Osteoblast (primary cell): ENCODE measurements at regions not wholly inside any gene's neighbourhood (a gene's known extent, or its start where the extent isn't known, plus 50 kb on each side); places are given as distances from the start of the nearest gene placed in this dataset.

Experiments used
- DNase-seq: peaks from one replicate; pipeline ENCODE4 v3.0.0; 2011; ENCODE audit warnings: low spot score, mixed read lengths; ENCODE audit not compliant: insufficient read length; ENCODE audit errors: missing footprints
- H2AFZ ChIP-seq: 2 replicates; pipeline ENCODE4 v1.6.0; 2011; ENCODE audit warnings: mild to moderate bottlenecking, low read length
- H3K27ac ChIP-seq: 2 replicates; pipeline ENCODE4 v1.5.1; 2011; ENCODE audit warnings: mild to moderate bottlenecking, low read depth, low read length, moderate library complexity
- H3K27me3 ChIP-seq: 2 replicates; pipeline ENCODE4 v1.6.0; 2012; ENCODE audit warnings: mild to moderate bottlenecking, control low read depth, inconsistent platforms, low read length, moderate library complexity; ENCODE audit not compliant: insufficient read depth
- H3K36me3 ChIP-seq: 2 replicates; pipeline ENCODE4 v1.5.1; 2011; ENCODE audit warnings: mild to moderate bottlenecking, low read length, control low read depth, moderate library complexity; ENCODE audit not compliant: insufficient read depth
- H3K4me1 ChIP-seq: 2 replicates; pipeline ENCODE4 v1.5.1; 2011; ENCODE audit warnings: mild to moderate bottlenecking, low read length, control low read depth, moderate library complexity; ENCODE audit not compliant: insufficient read depth
- H3K4me2 ChIP-seq: 2 replicates; pipeline ENCODE4 v1.6.0; 2011; ENCODE audit warnings: mild to moderate bottlenecking, low read length; ENCODE audit not compliant: insufficient read depth
- H3K4me3 ChIP-seq: fragments of 200-600 bp; sonication (generic); 3 replicates; pipeline ENCODE4 v1.5.1; 2012; ENCODE audit warnings: mild to moderate bottlenecking, low read length, inconsistent platforms; ENCODE audit not compliant: insufficient read depth
- H3K79me2 ChIP-seq: 2 replicates; pipeline ENCODE4 v1.6.0; 2012; ENCODE audit warnings: mild to moderate bottlenecking, low read length, control low read depth, inconsistent platforms; ENCODE audit not compliant: insufficient read depth
- H3K9me3 ChIP-seq: 2 replicates; pipeline ENCODE4 v1.5.1; 2011; ENCODE audit warnings: low read depth, low read length, control low read depth
- H4K20me1 ChIP-seq: 2 replicates; pipeline ENCODE4 v1.6.0; 2012; ENCODE audit warnings: mild to moderate bottlenecking, low read length, control low read depth; ENCODE audit not compliant: insufficient read depth
- CTCF ChIP-seq: IDR thresholded peaks from 2 replicates; pipeline ENCODE4 v1.5.1; 2011; ENCODE audit warnings: mild to moderate bottlenecking, low read depth, low read length, moderate library complexity; ENCODE audit errors: extremely low read depth

- H3K4me1 ChIP-seq = peaks cover 17% of the 10 kb centered on the region
- H3K27ac ChIP-seq = no peak overlapping the region
- H3K4me3 ChIP-seq = no peak overlapping the region
- TF ChIP-seq CTCF = no peak
- H3K79me2 ChIP-seq = no peaks in the 10 kb centered on the region
- DNase-seq = no peak
- H3K36me3 ChIP-seq = no peaks in the 10 kb centered on the region
- no peak overlapping the region for H3K4me2 ChIP-seq
- H3K9me3 ChIP-seq = no peaks in the 10 kb centered on the region
- no peak overlapping the region for H2AFZ ChIP-seq
- no peaks in the 10 kb centered on the region for H3K27me3 ChIP-seq
- no peaks in the 10 kb centered on the region for H4K20me1 ChIP-seq
These were observed 166.3 kb upstream of the AHR start for GRCh38 chr7:17131983-17132655.

DNA sequence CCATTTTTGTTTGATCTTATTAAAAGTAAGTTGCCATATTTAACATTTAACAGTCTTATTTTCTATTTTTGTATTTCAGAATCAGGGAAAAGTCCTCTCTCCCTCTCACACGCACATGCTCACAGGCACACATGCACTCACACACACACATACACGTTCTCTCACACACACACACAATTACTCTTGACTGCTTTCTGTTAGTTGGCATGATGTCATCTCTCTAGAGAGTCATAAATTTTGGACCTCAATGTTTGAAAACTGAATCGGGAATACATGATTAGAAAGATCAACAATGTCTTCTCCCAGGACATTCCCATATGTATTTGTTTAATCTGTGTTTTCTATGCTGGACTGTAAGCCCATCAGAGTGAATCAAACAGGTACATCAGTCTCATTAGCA lies 165.7 kb upstream of the AHR start:
- no peak for TF ChIP-seq CTCF
- no peaks in the 10 kb centered on the region for H3K27me3 ChIP-seq
- no peaks in the 10 kb centered on the region for H3K36me3 ChIP-seq
- H2AFZ ChIP-seq = no peak overlapping the region
- H3K79me2 ChIP-seq = no peaks in the 10 kb centered on the region
- no peak overlapping the region for H3K4me2 ChIP-seq
- H3K9me3 ChIP-seq = no peaks in the 10 kb centered on the region
- peak; percentile 29 for DNase-seq
- H4K20me1 ChIP-seq = no peaks in the 10 kb centered on the region
- no peak overlapping the region for H3K27ac ChIP-seq
- peaks cover 17% of the 10 kb centered on the region for H3K4me1 ChIP-seq
- no peak overlapping the region for H3K4me3 ChIP-seq

- no peaks in the 10 kb centered on the region for H3K79me2 ChIP-seq
- no peaks in the 10 kb centered on the region for H3K9me3 ChIP-seq
- TF ChIP-seq CTCF = no peak
- no peaks in the 10 kb centered on the region for H3K36me3 ChIP-seq
- no peaks in the 10 kb centered on the region for H3K27me3 ChIP-seq
- H3K4me1 ChIP-seq = peaks cover 17% of the 10 kb centered on the region
- H4K20me1 ChIP-seq = no peaks in the 10 kb centered on the region
- no peak for DNase-seq
- H3K27ac ChIP-seq = no peak overlapping the region
- H2AFZ ChIP-seq = no peak overlapping the region
- no peak overlapping the region for H3K4me2 ChIP-seq
- no peak overlapping the region for H3K4me3 ChIP-seq
These were observed 164.5 kb upstream of the AHR start for GRCh38 chr7:17133977-17134376.

DNA sequence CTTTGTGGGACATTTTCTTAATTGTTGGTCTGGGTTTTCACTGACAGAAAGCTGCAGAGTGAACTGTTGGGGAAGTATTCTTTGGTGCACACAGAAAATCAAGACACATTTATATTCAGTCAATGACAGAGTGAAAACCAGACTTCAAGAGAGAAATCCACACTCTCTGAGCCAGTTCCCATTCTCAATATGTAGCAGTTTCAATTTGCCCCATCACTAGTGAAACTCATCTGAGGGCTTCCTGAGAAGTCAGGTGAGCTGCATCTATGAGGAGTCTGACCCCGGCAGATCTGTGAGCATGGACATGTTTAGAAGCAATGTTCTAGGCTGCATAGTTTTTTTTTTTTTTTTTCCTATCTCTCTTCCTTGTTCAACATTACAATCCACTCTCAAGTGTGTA lies 163.7 kb upstream of the AHR start:
- Histone ChIP-seq H3K4me2 (no peak overlapping the region), H3K79me2 (no peaks in the 10 kb centered on the region), H3K9me3 (no peaks in the 10 kb centered on the region), H3K27me3 (no peaks in the 10 kb centered on the region), H3K27ac (no peak overlapping the region), H4K20me1 (no peaks in the 10 kb centered on the region), H3K4me3 (no peak overlapping the region), H3K4me1 (peaks cover 17% of the 10 kb centered on the region), H2AFZ (no peak overlapping the region), H3K36me3 (no peaks in the 10 kb centered on the region)
- no peak for TF ChIP-seq CTCF
- peak; percentile 17 for DNase-seq
